HG02642 (cell line): ENCODE measurements at regions not wholly inside any gene's neighbourhood (a gene's known extent, or its start where the extent isn't known, plus 50 kb on each side); places are given as distances from the start of the nearest gene placed in this dataset.
"Not testable (repeated sequence)": the region's sequence is repeated elsewhere in the genome, so short reads cannot be mapped to it uniquely, and the experiment has no call there.

ENCODE experiments used
- ATAC-seq: cut with Tn5 transposase; IDR thresholded peaks from one replicate; pipeline ENCODE4 v1.9.1; 2021; ENCODE audit warnings: mild to moderate bottlenecking; ENCODE audit not compliant: unreplicated experiment, poor library complexity

DNA sequence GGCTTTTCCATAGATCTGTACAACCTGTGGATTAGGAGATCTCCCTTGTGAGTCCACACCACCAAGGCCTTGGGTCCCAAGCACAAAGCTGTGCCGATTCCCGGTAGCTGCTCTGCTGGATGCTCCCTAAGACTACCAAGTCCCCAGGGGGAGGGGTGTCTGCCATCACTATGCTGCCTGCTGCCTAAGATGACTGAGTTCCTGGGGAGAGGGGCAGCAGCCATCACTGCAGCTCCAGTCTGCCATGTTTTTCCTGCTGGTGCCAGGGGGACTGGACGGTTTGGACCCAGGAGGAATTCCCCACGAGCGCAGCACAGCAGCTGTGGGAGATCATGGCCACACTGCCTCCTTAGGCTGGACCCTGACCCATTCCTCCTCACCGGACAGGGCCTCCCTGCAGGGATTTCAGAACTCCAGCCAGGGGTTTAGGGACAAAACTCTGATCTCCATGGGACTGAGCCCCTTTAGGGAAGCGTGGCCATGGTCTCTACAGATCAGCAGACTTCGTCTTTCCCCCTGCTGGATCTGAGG lies 1049.8 kb downstream of the SORCS1 start:
- no peak for ATAC-seq

DNA sequence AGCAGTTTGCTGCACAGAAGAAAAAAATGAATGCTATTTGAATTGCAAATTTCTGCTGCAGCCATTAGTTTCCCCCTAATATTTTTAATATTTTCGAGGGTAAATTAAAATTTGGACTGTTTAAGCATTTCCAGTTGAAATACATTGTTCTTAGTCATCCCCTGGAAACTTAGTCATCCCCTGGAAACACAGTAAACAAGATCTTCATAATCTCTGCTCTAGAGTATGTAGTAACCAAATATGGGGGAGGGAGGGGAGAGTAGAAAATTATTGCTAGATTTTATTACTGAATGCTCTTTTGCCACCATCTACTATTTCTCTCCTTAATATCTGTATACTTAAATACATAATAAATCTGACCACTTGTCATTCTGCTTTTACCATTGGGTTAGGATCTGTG lies 1053.3 kb downstream of the SORCS1 start:
- ATAC-seq: no peak

- no peak for ATAC-seq
Observed at GRCh38 chr10:106107706-106108105, 1056.8 kb downstream of the SORCS1 start.

GRCh38 chr10:106106114-106106513 lies 1058.4 kb downstream of the SORCS1 start:
- ATAC-seq: no peak

DNA sequence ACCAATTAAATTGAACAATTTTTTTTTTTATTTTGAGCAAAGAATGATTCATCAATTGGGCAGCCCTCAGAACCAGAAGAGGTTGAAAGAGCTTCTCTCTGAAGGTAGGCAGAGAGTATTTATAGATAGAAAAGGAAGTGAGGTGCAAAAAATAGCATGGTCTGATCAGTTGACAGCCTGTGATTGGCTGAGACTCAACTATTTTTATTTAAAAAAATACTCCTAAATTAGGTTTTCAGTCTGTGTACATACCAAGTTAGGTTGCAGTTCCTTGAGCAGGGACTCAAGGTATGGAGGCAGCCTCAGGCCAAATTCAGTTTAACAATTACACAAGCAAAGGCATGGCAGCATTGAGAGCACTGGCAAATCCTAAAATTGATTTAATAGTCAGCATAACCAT lies 1074.7 kb downstream of the SORCS1 start:
- ATAC-seq: no peak

DNA sequence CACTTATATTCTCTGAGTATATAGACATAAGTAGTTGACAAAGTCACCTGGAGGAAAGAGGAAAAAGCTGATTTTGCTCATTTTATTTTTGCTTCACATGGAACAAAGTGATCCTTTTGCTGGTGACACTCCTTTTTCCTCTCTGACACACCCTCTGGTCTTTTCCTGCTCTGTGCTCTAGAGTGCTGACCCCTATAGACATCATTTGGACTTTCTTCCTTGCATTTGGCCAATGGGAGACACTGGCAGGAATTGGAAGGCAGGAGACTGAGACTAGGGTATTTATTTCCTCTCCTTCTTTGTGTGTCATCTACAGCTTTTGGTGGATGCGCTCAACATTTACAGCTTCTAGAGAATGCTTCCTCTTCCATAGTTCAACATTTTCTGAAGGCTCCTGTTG lies 1078.1 kb downstream of the SORCS1 start:
- no peak for ATAC-seq

DNA sequence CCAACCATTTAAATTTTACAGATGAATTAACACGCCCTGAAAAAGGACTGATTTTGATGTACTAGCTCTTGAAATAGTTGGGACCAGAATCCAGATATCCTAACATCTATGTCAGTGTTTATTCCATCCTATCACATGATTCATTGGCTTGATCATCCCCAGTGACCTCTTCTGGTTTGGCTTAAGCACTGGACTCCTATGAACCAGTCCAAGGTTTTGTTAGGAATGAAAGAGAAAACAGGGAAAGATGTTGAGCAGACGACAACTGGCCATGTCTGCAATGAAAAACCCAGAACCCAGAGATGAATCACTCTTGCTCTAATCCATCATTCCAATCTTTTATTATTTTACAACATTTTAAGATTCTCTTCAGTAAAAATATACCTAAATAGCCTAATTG lies 1080.9 kb downstream of the SORCS1 start:
- no peak for ATAC-seq

- no peak for ATAC-seq
Observed at GRCh38 chr10:106082865-106083264, 1081.6 kb downstream of the SORCS1 start.

GRCh38 chr10:106078895-106079576 lies 1085.5 kb downstream of the SORCS1 start:
- ATAC-seq: no peak

DNA sequence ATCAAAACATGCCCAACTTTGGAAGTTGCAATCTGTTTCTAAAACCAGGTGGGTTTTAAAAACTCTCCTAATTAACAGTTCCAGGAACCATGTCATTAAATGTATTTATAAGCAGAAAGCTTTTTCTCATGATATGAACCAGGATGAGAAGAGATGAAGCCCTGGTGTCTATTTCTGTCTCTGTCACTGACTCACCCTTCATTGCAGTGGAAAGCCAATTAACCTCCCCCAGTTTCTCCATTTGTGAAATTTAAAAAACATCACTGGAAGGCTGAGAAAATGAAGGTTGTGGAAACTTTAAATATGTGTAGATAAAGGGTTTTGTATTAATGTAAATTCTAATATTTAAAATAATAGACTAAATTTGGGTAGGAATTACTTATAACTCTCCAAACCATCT lies 1088.0 kb downstream of the SORCS1 start:
- ATAC-seq: no peak

DNA sequence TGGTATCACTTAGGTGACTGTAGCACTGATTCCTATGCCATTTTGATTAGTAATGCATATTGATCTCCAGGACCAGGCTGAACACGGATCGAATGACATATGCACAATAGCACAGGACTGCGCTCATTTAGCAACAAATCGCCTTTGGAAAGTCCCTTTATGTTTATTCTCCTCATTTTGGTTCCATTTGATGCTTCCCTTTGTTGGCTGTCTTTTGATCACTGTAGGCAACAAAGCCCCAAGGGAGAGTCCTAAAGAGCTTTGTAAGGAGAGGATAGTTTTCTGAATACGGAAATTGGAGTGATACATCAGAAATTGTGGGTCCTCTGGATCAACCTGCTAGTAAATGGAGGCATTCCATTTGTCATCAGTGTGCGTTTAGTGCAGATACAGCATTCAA lies 1111.4 kb downstream of the SORCS1 start:
- ATAC-seq: no peak

DNA sequence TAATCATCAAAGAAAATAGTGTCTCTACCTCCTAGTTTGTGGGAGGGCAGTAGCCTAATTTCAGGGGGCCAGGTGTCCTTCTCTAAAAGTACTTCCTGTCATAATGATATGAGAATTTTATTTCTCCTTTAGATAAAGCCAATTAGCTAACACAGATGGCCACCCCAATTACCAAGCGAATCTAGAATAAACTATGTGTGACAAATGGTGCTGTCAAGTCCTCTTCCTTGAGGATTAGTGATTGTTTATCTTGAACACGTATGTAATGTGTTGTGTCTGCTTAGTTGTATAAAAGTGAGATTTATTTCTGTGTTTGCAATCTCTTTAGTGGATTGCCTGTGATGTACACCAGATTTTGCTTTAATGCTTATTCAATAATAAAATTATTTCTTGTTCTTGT lies 1120.0 kb downstream of the SORCS1 start:
- ATAC-seq: no peak

DNA sequence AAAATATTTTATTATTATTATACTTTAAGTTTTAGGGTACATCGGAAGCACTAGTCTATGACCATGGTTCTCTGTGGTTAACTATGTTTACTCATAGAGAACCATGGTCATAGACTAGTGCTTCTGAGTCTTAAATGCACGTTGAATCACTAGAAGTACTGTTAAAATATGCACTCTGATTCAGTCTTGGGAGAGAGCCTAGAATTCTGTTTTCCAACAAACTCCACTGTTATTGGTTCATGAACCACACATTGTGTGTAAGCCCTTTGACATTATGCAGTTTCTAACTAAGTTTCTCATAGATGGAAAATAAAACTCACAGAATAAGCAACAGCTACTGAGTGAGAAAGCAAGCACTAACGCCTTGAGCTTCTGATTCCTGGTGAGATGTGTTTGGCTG lies 1120.6 kb downstream of the SORCS1 start:
- ATAC-seq: no peak

DNA sequence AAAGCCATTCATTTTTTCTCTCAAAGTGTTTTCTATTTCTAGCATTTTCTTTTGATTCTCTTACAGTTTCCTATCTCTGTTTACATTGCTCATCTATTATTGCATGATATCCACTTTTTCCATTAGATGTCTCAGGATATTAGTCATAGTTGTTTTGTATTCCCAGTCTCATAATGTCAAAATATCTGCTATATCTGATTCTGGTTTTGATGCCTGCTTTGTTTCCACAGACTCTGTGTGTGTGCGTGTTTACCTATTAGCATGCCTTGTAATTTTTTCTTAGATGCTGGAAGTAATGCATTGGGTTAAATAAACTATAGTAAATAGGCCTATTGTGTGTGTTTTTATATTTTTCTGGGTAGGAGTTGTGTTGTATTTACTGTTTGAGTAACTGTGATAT lies 1126.3 kb downstream of the SORCS1 start:
- no peak for ATAC-seq

DNA sequence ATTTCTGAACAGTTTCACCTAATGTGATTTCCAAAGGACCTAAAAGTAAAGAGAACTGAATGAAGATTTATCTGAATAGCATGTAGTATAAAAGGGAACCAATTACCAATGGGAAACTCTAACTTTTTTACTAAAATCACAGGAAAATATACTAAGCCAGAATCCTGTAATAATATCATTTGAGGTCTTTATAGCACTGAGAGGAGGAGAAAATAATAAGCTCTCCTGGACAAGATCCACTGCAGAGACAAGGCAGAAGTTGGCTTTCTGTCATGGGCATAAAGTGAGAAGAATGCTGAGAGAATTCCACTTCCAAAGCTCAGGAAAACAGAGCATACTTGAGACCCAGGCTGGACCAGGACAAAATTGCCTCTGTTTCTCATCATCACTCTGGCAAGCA lies 1131.4 kb downstream of the SORCS1 start:
- ATAC-seq: no peak

GRCh38 chr10:106032450-106033002 lies 1132.0 kb downstream of the SORCS1 start:
- ATAC-seq: no peak

GRCh38 chr10:106027240-106027639 lies 1137.3 kb downstream of the SORCS1 start:
- ATAC-seq: no peak

DNA sequence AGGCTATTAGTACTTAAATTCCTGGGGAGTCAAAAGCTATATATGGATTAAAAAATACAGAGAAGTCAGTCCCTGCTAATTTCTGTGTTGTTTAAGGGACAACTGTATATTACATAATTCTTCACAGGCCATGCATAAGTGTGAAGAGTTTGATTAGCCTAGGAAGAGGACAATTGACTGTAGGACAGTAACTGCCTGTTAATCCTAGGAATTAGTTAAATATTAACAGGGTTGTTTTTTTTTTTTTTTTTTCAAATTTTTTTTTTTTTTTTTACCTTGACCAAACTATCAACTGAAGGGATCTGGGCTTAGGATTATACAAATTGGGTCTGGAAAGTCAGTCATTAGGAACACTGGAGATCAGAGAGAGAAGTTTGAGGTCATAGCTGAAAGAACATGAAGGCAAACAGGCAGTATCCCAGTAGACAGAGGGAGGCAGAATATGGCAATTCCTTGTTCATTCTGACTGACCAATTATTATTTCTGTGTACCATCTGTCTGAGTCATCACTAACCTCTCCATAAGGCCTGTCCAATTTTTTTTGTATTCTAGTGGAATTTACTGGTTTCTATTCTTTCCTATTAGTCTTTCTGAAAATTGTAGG lies 1139.2 kb downstream of the SORCS1 start:
- ATAC-seq: no peak

DNA sequence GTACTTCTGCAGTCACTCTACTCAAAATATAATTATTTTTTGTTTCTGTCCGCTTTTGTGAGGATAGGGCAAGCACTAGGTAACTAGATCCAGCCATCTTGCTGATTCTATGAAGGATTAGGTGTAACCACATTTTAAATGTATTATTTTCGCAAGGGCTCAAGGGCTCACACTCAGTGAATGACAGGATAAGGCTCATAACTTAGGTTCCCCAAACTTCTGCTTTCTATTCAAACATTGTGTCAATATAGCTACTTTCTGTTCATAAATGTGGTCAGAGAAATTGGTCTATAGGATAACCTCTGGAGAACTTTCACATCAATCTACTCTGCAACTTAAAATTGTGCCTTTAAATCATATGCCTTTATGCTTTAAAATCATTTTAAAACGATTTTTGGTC lies 1141.2 kb downstream of the SORCS1 start:
- no peak for ATAC-seq

- not testable (repeated sequence) for ATAC-seq
Observed at GRCh38 chr10:106019559-106019958, 1144.9 kb downstream of the SORCS1 start.

DNA sequence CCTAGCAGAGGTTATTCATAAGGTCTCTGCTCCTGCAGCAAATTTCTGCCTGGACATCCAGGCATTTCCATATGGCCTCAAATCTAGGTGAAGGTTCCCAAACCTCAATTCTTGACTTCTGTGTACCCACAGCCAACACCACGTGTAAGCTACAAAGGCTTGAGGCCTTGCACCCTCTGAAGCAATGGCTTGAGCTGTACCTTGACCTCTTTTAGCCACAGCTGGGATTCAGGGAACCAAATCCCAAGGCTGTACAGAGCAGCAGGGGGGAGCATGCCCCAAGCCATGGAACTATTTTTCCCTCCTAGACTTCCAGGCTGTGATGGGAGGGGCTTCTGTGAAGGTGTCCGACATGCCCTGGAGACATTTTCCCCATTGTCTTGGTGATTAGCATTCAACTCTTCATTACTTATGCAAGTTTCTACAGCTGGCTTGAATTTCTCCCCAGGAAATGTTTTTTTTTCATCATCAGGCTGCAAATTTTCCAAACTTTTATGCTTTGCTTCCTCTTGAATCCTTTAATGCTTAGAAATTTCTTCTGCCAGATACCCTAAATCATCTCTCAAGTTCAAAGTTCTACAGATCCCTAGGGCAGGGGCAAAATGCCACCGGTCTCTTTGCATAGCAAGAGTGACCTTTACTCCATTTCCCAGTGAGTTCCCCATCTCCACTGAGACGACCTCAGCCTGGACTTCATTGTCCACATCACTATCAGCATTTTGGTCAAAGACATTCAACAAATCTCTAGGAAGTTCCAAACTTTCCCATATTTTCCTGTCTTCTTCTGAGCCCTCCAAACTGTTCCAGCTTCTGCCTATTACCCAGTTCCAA lies 1148.9 kb downstream of the SORCS1 start:
- ATAC-seq: not testable (repeated sequence)
